H1 (cell line): ENCODE measurements at regions not wholly inside any gene's neighbourhood (a gene's known extent, or its start where the extent isn't known, plus 50 kb on each side); places are given as distances from the start of the nearest gene placed in this dataset.

ENCODE experiments used
- CTCF ChIA-PET: fragments of 300-600 bp; sonication (Branson Sonifier 250); formaldehyde crosslinking; loops from one replicate; lab custom pipeline; 2021; ENCODE audit not compliant: partially characterized antibody; lab: Charles Lee
- POLR2A ChIA-PET: fragments of 300-600 bp; sonication (Branson Sonifier 250); formaldehyde crosslinking; loops from one replicate; lab custom pipeline; 2021; ENCODE audit warnings: inconsistent platforms; ENCODE audit not compliant: partially characterized antibody; lab: Charles Lee
- DNase-seq, 2 experiments: peaks; one replicate each; pipeline versions ENCODE4 v3.0.0 to v3.0.0-alpha.2; 2010 to 2022; ENCODE audit warnings: low spot score in 2 of 2, low read depth in 1 of 2, mixed read lengths in 1 of 2
- FAIRE-seq: peaks from 2 replicates; lab custom pipeline; 2011; peaks lifted over from hg19 to GRCh38; lab: Jason Lieb, UNC
- H2AFZ ChIP-seq: 2 replicates; pipeline ENCODE4 v1.8.1; 2012; ENCODE audit warnings: low read length, inconsistent platforms
- H2AK5ac ChIP-seq: 2 replicates; pipeline ENCODE4 v1.6.1; 2013; ENCODE audit warnings: low read depth, low read length
- H2BK120ac ChIP-seq: replicated peaks from 2 replicates; pipeline ENCODE3; 2013; ENCODE audit warnings: low read depth, low read length, inconsistent platforms
- H2BK12ac ChIP-seq: 2 replicates; pipeline ENCODE4 v1.6.1; 2013; ENCODE audit warnings: low read depth, low read length
- H2BK15ac ChIP-seq: 2 replicates; pipeline ENCODE4 v1.6.1; 2013; ENCODE audit warnings: low read length
- H2BK20ac ChIP-seq: 2 replicates; pipeline ENCODE4 v1.6.1; 2013; ENCODE audit warnings: low read length
- H2BK5ac ChIP-seq: 2 replicates; pipeline ENCODE4 v1.6.1; 2013; ENCODE audit warnings: low read depth, low read length
- H3K14ac ChIP-seq: 2 replicates; pipeline ENCODE4 v1.6.1; 2013; ENCODE audit warnings: inconsistent platforms; ENCODE audit not compliant: insufficient read length
- H3K18ac ChIP-seq: 2 replicates; pipeline ENCODE4 v1.6.1; 2013; ENCODE audit warnings: low read length; ENCODE audit errors: extremely low read depth
- H3K23ac ChIP-seq: 2 replicates; pipeline ENCODE4 v1.6.1; 2013; ENCODE audit warnings: inconsistent platforms; ENCODE audit not compliant: insufficient read length
- H3K23me2 ChIP-seq: 2 replicates; pipeline ENCODE4 v1.6.1; 2013; ENCODE audit warnings: low read depth, low read length
- H3K27ac ChIP-seq: 2 replicates; pipeline ENCODE4 v1.6.1; 2011; ENCODE audit warnings: low read depth, low read length, inconsistent platforms
- H3K27me3 ChIP-seq, 4 experiments: replicated peaks in 1 of 4; 1 replicate in 1 of 4; 2 replicates in 3 of 4; pipeline versions ENCODE4 v1.6.1 to v1.8.1; 2011 to 2013; ENCODE audit warnings: low read length in 3 of 4, mild to moderate bottlenecking in 3 of 4, inconsistent platforms in 2 of 4, mixed read lengths in 2 of 4, moderate library complexity in 1 of 4; ENCODE audit not compliant: control insufficient read depth in 3 of 4, insufficient read depth in 3 of 4; ENCODE audit errors: extremely low read depth in 1 of 4
- H3K36me3 ChIP-seq, 4 experiments: 2 replicates each; pipeline versions ENCODE4 v1.6.1 to v1.8.1; 2011 to 2013; ENCODE audit warnings: mild to moderate bottlenecking in 4 of 4, low read length in 3 of 4, moderate library complexity in 2 of 4, control low read depth in 1 of 4, inconsistent platforms in 1 of 4; ENCODE audit not compliant: insufficient read depth in 4 of 4, control insufficient read depth in 2 of 4
- H3K4ac ChIP-seq: replicated peaks from 2 replicates; pipeline ENCODE3; 2013; ENCODE audit warnings: low read length, low read depth, mixed read lengths, inconsistent platforms; ENCODE audit not compliant: insufficient read length
- H3K4me1 ChIP-seq, 4 experiments: replicated peaks in 1 of 4; 1 replicate in 1 of 4; 2 replicates in 3 of 4; pipeline versions ENCODE4 v1.6.1 to v1.8.1; 2011 to 2013; ENCODE audit warnings: low read length in 3 of 4, inconsistent platforms in 2 of 4, mixed read lengths in 1 of 4; ENCODE audit not compliant: insufficient read depth in 4 of 4, control insufficient read depth in 3 of 4
- H3K4me2 ChIP-seq, 2 experiments: 2 replicates each; pipeline versions ENCODE4 v1.6.1 to v1.8.1; 2011 to 2013; ENCODE audit warnings: low read depth in 2 of 2, low read length in 2 of 2, control low read depth in 1 of 2, inconsistent platforms in 1 of 2, mild to moderate bottlenecking in 1 of 2; ENCODE audit not compliant: insufficient read depth in 1 of 2
- H3K4me3 ChIP-seq, 4 experiments: fragments of 200-600, 300-600 bp in 1 of 4; sonication (generic), shearing (Covaris generic), sonication (Bioruptor Twin) in 1 of 4; 2 replicates each; pipeline versions ENCODE4 v1.5.1 to v1.8.1; 2011 to 2016; ENCODE audit warnings: low read length in 4 of 4, low read depth in 3 of 4, control low read depth in 2 of 4, inconsistent platforms in 2 of 4, mild to moderate bottlenecking in 2 of 4, mixed read lengths in 1 of 4, moderate library complexity in 1 of 4; ENCODE audit not compliant: insufficient read depth in 2 of 4; ENCODE audit errors: extremely low read depth in 1 of 4
- H3K56ac ChIP-seq: replicated peaks from 2 replicates; pipeline ENCODE3; 2013; ENCODE audit warnings: low read depth, mild to moderate bottlenecking, mixed read lengths, low read length, inconsistent platforms; ENCODE audit not compliant: insufficient read length
- H3K79me1 ChIP-seq: 2 replicates; pipeline ENCODE4 v1.6.1; 2013; ENCODE audit warnings: low read depth, low read length, control low read depth
- H3K79me2 ChIP-seq, 2 experiments: 2 replicates each; pipeline versions ENCODE4 v1.6.1 to v1.8.1; 2012 to 2013; ENCODE audit warnings: low read length in 2 of 2, mild to moderate bottlenecking in 2 of 2, inconsistent platforms in 1 of 2; ENCODE audit not compliant: insufficient read depth in 2 of 2, control insufficient read depth in 1 of 2
- H3K9ac ChIP-seq, 4 experiments: replicated peaks in 1 of 4; 1 replicate in 1 of 4; 2 replicates in 3 of 4; pipeline versions ENCODE4 v1.6.1 to v1.8.1; 2011 to 2013; ENCODE audit warnings: low read depth in 3 of 4, low read length in 3 of 4, control low read depth in 2 of 4, mild to moderate bottlenecking in 2 of 4, moderate library complexity in 2 of 4, inconsistent platforms in 1 of 4; ENCODE audit errors: extremely low read depth in 1 of 4
- H3K9me3 ChIP-seq, 2 experiments: 2 replicates each; pipeline versions ENCODE4 v1.6.1 to v1.8.1; 2012 to 2013; ENCODE audit warnings: mild to moderate bottlenecking in 2 of 2, moderate library complexity in 2 of 2, control low read depth in 1 of 2, inconsistent platforms in 1 of 2, low read depth in 1 of 2, low read length in 1 of 2, mixed read lengths in 1 of 2; ENCODE audit not compliant: insufficient read depth in 2 of 2
- H4K20me1 ChIP-seq, 2 experiments: replicated peaks in 1 of 2; 2 replicates each; pipeline versions ENCODE3 to v1.8.1; 2011 to 2013; ENCODE audit warnings: inconsistent platforms in 2 of 2, low read length in 2 of 2, mild to moderate bottlenecking in 1 of 2; ENCODE audit not compliant: insufficient read depth in 2 of 2, control insufficient read depth in 1 of 2
- H4K5ac ChIP-seq: 2 replicates; pipeline ENCODE4 v1.6.1; 2013; ENCODE audit warnings: low read length, low read depth, mixed read lengths, inconsistent platforms; ENCODE audit not compliant: insufficient read length
- H4K8ac ChIP-seq: 2 replicates; pipeline ENCODE4 v1.8.0; 2013; ENCODE audit warnings: mild to moderate bottlenecking, moderate library complexity, low read length, inconsistent platforms; ENCODE audit not compliant: insufficient read depth; ENCODE audit errors: extremely low read depth
- H4K91ac ChIP-seq: replicated peaks from 2 replicates; pipeline ENCODE3; 2013; ENCODE audit warnings: low read length, mixed read lengths, inconsistent platforms; ENCODE audit not compliant: insufficient read length
- EP300 ChIP-seq, 2 experiments: IDR thresholded peaks; 1 replicate in 1 of 2; 2 replicates in 1 of 2; pipeline ENCODE4 v1.6.1; 2011 to 2012; ENCODE audit warnings: low read depth in 2 of 2, low read length in 2 of 2, mild to moderate bottlenecking in 2 of 2, borderline replicate concordance in 1 of 2, inconsistent platforms in 1 of 2, moderate library complexity in 1 of 2
- SP4 ChIP-seq: IDR thresholded peaks from 2 replicates; pipeline ENCODE4 v1.6.1; 2012; ENCODE audit warnings: low read length, inconsistent platforms
- TBP ChIP-seq: IDR thresholded peaks from 2 replicates; pipeline ENCODE4 v1.6.1; 2011; ENCODE audit warnings: low read depth, low read length, improper control_type of control experiment
- WGBS, 2 experiments: shearing (Covaris generic) in 1 of 2; methylation state at CpG; one replicate each; pipeline versions ENCODE4 v1.1.6 to v1.1.7; 2013 to 2015; ENCODE audit warnings: low lambda C conversion rate in 2 of 2, mixed read lengths in 2 of 2, inconsistent platforms in 1 of 2, low coverage in 1 of 2, missing lambda C conversion rate in 1 of 2; ENCODE audit not compliant: insufficient replicate concordance in 2 of 2, insufficient coverage in 1 of 2, insufficient read length in 1 of 2; ENCODE audit errors: extremely low coverage in 1 of 2, missing lambda C conversion rate in 1 of 2; 5-methylcytosine and 5-hydroxymethylcytosine counted together
- TF ChIP-seq, protein P1 (sequence below): IDR thresholded peaks from 2 replicates; pipeline ENCODE4 v1.6.1; 2011; ENCODE audit warnings: low read depth, mild to moderate bottlenecking, low read length; ENCODE audit not compliant: insufficient read depth

DNA sequence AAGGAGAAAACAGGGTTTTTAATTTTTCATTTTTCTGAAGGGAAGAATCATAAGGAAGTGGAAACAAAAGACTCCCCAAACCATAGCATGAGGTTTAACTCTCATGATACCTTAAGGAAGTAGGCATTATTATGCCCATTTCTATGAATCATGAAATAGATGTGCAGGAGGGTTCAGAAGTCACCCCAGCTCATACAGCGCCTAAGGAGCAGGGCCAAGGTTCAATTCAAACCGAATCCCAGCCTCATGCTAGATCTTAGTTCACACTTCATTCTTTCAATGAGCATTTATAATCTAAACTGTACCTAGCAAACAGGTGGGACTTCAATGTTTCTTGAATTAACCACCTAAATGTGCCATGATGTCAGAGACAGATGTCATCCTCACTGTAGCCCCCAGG, 111.9 kb upstream of the SLC25A33 start:
- Histone ChIP-seq H3K14ac (no peak overlapping the region), H2BK120ac (no peak overlapping the region), H3K18ac (no peak overlapping the region), H2AFZ (no peak overlapping the region), H3K79me2 (no peaks in the 10 kb centered on the region), H4K8ac (no peak overlapping the region), H2BK15ac (no peak overlapping the region), H3K9me3 (no peaks in the 10 kb centered on the region), H3K4me2 (no peak overlapping the region), H4K20me1 (no peaks in the 10 kb centered on the region), H3K79me1 (no peaks in the 10 kb centered on the region), H3K27me3 (no peaks in the 10 kb centered on the region), H2BK12ac (no peak overlapping the region), H3K9ac (no peak overlapping the region; a peak in 1 of 7 replicates), H3K27ac (no peak overlapping the region), H3K4ac (no peak overlapping the region), H3K4me3 (no peak overlapping the region), H4K91ac (no peak overlapping the region), H3K23ac (no peak overlapping the region), H2BK5ac (no peak overlapping the region), H2AK5ac (no peak overlapping the region), H3K36me3 (no peaks in the 10 kb centered on the region), H4K5ac (no peak overlapping the region), H2BK20ac (no peak overlapping the region), H3K4me1 (peaks cover 0 to 5% (median 2%) of the 10 kb centered on the region in 4 experiments; a peak in 4 of 7 replicates), H3K56ac (no peak overlapping the region), H3K23me2 (peaks cover 8% of the 10 kb centered on the region)
- CTCF ChIA-PET: interaction anchor here (0.7 to 1.2 kb wide), 2 partner anchors 8 to 137 kb away, joined by 3 read pairs; no protein-coding TSS in a partner anchor
- no peak for TF ChIP-seq TBP
- TF ChIP-seq, protein P1, sequence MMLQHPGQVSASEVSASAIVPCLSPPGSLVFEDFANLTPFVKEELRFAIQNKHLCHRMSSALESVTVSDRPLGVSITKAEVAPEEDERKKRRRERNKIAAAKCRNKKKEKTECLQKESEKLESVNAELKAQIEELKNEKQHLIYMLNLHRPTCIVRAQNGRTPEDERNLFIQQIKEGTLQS: no peak
- no peak for TF ChIP-seq SP4
- no peak for TF ChIP-seq EP300 (IDR thresholded peaks at IDR 0.05; ENCODE audit: borderline replicate concordance in 1 of 2, low read depth in 2 of 2, low read length in 2 of 2)
- WGBS, 2 experiments: 79% methylated on average over 2 of the region's 2 CpGs; no CpG with 5 or more reads in 1 of the 2 experiments
- DNase-seq: no peak
- POLR2A ChIA-PET: no interaction called here
- no peak for FAIRE-seq
